Lung microvascular endothelial cell (primary cell): ENCODE measurements at regions not wholly inside any gene's neighbourhood (a gene's known extent, or its start where the extent isn't known, plus 50 kb on each side); places are given as distances from the start of the nearest gene placed in this dataset.

Experiments used
- DNase-seq, 2 donors: peaks; one replicate each; pipeline versions ENCODE4 v3.0.0 to v3.0.0-alpha.2; 2010; ENCODE audit warnings: low read depth in 2 of 2

GRCh38 chr5:23368393-23368792, 139.0 kb upstream of the PRDM9 start:
- DNase-seq = no peak

GRCh38 chr5:23367874-23368273, 139.5 kb upstream of the PRDM9 start:
- no peak for DNase-seq

- DNase-seq = no peak
These were observed 154.1 kb upstream of the PRDM9 start for GRCh38 chr5:23353286-23353685.

GRCh38 chr5:23352446-23352845, 155.0 kb upstream of the PRDM9 start:
- no peak for DNase-seq

- no peak for DNase-seq
These were observed 164.3 kb upstream of the PRDM9 start for GRCh38 chr5:23343121-23343520.

DNA sequence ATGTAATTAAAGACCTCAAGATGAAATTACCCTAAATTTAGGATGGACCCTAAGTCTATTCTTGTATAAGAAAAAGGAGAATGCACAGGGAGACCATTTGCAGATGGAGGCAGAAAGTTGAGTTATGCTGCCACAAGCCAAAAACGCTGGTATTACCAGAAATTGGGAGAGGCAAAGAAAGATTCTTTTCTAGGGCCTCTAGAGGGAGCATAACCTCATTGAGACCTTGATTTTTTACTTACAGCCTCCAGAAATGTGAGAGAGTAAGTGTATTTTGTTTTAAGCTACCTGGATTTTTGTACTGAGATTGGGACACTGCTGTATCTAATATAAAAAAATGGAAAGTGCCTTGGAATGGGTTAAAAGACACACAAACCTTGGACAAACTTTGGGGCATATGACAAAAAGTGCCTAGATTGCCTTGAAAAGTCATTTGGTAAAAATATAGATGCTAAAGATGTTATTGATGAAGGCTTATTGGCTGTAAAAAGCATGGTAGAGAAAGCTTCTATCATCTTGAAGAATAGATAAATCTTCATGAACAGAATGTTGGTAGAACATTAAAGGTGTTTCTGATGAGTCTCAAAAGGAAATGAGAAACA, 174.7 kb upstream of the PRDM9 start:
- DNase-seq = no peak

DNA sequence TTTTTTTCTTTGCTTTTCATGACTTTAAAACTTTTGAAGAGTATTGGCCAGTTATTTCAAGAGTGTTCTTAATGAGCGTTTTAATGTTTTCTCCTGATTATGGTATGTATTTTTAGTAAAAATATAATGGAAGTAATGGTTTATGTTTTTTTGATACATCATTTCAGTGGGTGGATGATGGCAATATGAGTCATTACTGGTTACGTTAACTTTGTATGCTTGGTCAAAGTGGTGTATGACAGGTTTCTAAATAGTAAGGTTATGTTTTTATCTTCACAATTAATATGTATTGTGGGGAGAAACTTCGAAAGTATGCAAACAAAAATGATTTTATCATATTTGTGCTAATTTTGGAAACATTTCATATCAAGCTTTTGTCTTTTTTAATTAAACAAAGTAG, 176.7 kb upstream of the PRDM9 start:
- DNase-seq = no peak

- no peak for DNase-seq
These were observed 187.5 kb upstream of the PRDM9 start for GRCh38 chr5:23319901-23320300.

DNA sequence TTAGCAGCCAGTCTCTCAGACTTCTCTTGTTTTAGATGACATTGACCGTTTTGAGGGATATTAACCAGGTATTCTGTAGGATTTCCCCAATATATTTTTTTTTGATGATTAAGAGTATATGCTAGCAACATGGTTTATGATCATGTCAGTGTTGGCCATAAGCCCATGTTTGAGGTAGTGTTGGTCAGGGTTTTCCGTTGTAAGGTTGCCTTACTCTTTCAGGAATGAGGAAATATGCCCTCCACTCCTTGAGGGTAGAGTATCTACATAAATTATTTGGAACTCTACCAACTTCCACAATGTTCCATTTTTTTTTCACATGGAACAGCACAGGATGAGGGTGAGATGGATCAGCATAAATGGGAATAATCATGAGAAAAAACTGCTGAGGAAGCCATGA, 188.4 kb upstream of the PRDM9 start:
- DNase-seq = no peak

- no peak for DNase-seq
These were observed 189.2 kb upstream of the PRDM9 start for GRCh38 chr5:23318166-23318565.

DNA sequence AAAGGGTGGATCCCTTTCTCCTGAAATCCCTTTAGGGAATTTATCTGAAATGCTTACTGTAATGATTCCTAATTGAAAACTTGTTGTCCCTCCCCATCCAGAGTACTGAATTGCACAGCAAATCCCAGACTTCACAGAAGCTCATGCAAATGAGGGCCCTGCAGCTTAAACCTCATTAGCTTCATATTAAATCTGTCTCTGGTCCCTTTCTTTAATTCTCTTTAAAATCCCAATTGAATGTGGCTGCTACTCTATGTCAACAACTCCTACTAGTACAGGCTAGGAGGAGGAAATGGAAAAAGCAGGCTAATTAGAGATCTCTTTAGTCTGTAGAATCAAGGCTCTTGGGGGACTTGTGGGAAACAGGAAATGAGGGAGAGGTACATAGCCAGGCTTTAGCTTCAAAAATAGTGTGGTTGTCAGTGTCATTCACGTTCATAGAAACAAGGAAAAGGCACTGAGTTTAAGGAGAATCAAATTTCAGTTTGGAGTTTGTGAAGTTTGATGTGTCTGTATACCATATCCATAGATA, 191.3 kb upstream of the PRDM9 start:
- no peak for DNase-seq

DNA sequence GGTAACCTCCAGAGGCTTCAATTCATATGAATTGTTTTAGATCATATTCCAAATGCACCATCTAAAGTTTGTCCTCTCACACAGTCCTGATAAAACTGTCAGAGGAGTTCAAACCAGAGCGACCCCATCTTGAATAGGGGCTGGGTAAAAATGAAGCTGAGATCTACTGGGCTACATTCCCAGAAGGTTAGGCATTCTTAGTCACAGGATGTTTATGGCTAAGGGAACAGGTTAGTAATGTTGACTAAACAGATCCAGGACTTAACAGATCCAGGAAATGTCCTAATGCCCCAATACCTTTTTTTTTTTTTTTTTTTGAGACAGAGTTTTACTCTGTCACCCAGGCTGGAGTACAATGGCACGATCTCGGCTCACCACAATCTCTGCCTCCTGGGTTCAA, 192.6 kb upstream of the PRDM9 start:
- no peak for DNase-seq

GRCh38 chr5:23305055-23305454, 202.4 kb upstream of the PRDM9 start:
- DNase-seq = no peak

GRCh38 chr5:23303836-23304235, 203.6 kb upstream of the PRDM9 start:
- no peak for DNase-seq

DNA sequence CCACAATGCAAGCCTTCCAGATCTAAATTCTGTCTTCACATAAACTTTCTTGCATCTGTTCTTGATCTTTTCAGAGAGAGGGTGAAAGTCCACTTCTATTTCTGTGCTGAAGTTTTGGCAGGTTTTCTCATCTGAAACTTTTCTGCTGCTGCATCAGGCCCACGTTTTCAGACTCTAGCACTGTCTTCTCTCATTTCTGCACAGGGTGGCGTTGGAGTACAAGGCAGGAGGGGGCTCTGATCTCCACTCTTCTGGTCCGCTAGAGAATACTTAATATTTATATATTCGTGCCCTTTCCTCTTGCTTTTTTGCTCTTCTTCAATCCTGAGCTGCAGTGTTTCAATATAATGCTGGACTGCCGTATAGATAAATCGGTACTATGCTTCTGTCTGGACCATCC, 204.0 kb upstream of the PRDM9 start:
- DNase-seq = no peak

DNA sequence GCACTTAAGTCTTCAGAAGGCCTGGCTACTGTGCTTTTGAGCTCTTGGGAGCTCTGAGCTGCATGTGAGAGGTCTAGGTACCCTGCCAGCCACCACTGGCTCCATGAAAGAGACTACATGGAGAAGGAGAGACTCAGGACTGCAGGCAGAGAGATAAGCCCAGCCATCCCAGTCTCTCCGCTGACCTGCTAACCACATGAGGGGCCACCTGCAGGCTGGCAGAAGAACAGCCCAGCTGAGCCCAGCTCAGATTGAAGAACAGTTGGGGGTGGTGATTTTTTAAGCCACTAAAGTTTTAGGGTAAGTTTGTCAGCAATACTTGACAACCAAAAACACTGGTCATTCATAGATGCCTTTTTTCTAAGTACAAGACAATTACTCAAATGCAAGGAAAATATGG, 205.0 kb upstream of the PRDM9 start:
- DNase-seq = no peak

DNA sequence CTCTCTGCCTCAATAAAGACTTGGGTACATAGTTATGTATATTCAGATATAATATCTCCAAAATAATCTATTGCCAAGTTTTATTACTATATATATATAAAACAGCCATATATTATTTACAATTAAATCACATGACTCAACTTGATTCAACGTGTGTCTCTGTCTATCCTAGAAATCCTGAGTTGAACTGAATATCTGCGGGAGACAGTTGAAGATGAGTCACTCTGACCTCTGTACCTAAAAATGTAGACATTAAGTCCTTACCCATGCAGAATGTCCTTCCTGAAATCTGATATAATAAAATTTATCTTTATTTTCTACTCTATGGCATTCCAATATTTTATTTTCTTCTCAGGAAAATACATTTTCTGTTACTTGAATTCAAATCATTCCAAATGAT, 218.2 kb upstream of the PRDM9 start:
- no peak for DNase-seq

DNA sequence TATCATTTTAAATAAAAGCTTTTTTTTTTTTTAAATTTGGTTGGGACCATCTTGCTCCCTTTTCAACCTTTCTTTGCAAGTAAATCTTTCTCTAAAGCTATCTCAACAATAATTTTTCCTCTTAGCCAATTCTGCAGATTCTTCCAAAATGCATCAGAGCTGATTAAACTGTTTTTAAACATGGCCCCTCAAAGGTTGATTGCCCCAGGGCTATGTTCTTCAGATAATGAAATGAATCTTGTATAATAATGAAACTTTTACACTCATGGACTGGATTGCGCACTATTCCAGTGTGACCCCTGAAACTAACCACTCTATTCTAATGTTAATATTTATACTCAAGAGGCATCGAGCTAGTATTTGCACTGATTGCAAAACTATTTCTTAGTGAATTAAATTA, 222.8 kb upstream of the PRDM9 start:
- no peak for DNase-seq

DNA sequence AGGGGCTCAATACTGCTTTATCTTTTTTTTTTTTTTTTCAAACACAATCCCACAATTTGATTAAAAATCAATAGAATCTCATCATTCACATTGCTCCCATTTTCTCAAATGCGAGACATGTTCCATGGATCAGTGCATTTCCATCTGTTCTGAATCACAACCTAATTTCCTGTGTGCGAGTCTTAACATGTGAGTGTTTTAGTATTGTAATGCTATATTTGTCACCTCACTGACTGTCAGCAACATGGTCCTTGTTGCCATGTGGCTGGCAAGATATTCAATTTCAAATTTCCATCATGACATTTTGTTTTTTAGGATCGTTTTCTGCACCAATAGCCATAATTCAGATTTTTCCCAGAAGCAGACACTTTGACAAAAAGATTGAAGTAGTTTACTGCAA, 233.2 kb upstream of the PRDM9 start:
- no peak for DNase-seq

DNA sequence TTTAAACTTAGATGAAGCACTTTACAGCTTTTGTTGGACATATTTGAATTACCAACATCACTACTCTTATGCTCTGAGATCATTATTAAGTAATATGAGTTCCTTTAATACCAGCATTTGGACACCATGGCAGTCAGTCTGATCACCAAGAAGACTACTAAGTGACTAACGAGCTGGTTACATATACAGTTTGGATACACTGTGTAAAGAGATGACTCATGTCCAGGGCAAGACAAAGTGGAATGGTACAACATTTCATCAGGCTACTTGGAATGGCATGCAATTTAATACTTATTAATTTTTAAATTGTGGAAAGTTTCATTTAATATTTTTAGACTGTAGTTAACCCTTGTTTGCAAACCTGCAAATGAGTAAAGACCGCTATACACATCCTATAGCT, 237.4 kb upstream of the PRDM9 start:
- no peak for DNase-seq

DNA sequence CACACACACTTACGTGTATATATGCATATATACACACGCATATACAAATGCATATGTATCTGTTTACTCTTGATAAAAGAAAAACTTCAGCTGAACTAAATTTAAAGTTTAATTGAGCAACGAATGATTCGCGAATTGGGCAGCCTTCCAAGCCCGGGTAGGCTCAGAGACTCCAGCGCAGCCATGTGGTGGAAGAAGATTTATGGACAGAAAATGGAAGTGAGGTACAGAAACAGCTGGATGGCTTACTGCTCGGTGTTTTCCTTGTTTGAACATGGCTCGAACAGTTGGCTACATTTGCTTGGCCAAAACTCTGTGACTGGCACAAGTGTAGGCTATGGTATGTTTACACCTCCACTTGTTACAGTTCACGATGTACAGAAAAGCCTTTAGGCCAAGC, 239.3 kb upstream of the PRDM9 start:
- DNase-seq = no peak

DNA sequence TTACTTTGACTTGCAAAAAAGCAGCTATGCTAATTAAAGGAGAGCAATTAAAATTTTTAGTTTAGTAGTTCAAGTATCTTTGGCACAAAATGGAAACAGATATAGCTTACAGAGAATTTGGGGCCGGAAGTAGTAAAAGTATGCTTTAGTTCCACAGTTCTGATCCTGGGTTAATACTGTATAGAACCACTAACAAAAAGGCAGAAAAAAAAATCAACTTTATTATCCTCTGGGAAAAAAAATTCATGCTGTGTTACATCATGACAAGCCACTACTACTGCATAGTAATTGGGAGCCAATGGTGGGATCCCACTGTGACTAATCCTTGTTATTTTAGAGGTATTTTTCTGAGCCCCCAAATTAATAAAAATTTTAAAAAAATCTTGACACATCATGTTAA, 246.8 kb upstream of the PRDM9 start:
- no peak for DNase-seq

GRCh38 chr5:23257656-23258055, 249.8 kb upstream of the PRDM9 start:
- no peak for DNase-seq

DNA sequence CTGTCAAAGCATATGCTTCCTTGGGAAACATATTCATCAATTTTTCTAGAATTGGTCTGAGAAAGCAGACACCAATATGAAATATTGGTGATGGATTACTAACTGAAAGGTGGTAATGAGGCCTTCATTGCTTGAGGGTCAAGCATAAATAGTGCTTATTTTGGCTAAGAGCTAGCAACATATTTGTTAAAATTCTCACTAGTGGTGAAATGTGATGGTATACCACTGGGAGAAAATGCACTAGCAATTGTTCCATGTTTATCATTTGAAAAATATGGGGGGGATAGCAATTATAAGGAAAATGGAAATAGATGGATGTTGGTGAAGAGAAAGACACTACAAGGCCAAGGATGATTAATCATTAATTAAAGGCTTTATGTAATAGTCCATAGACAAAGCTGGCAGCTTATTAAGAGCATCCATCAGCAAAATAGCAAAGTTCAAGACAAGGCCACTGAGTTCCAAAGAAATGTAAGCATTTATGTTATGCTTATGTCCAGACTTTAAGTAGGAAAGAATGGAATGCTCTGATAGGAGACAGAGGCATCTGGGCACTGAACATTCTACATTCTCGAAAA, 253.7 kb upstream of the PRDM9 start:
- no peak for DNase-seq
